Caco-2 (cell line): ENCODE measurements at regions not wholly inside any gene's neighbourhood (a gene's known extent, or its start where the extent isn't known, plus 50 kb on each side); places are given as distances from the start of the nearest gene placed in this dataset.
A peak's percentile ranks its signal among the peaks of the same experiment; 100 is the strongest.

Source experiments
- BruUV-seq: library from RNA; stranded (reverse); fragments of 400-500 nt; replicated peaks from 2 replicates; lab custom pipeline; 2021; lab: Mats Ljungman, UMichigan
- CTCF ChIA-PET: fragments of 300-600 bp; sonication (Branson Sonifier 250); formaldehyde crosslinking; loops from one replicate; lab custom pipeline; 2022; ENCODE audit warnings: antibody characterized with exemption; lab: Charles Lee
- POLR2A ChIA-PET: fragments of 300-600 bp; sonication (Branson Sonifier 250); formaldehyde crosslinking; loops from one replicate; lab custom pipeline; 2022; ENCODE audit warnings: antibody characterized with exemption; lab: Charles Lee
- DNase-seq, 2 experiments: peaks; one replicate each; pipeline versions ENCODE4 v3.0.0 to v3.0.0-alpha.2; 2020 to 2022
- H3K27me3 ChIP-seq: replicated peaks from 2 replicates; pipeline ENCODE4 v1.6.0; 2011; ENCODE audit warnings: low read length; ENCODE audit not compliant: control insufficient read depth, insufficient read depth
- H3K36me3 ChIP-seq: 2 replicates; pipeline ENCODE4 v1.5.1; 2011; ENCODE audit warnings: low read length; ENCODE audit not compliant: control insufficient read depth, insufficient read depth
- H3K4me1 ChIP-seq: fragments of 250-450 bp; sonication (Bioruptor Pico); 2 replicates; pipeline ENCODE4 v1.5.1; 2020; ENCODE audit warnings: mild to moderate bottlenecking
- H3K4me3 ChIP-seq: 2 replicates; pipeline ENCODE4 v1.5.1; 2011; ENCODE audit warnings: low read depth, mild to moderate bottlenecking, control low read depth, low read length
- H3K9me3 ChIP-seq: fragments of 250-450 bp; sonication (Bioruptor Pico); 2 replicates; pipeline ENCODE4 v1.5.1; 2020; ENCODE audit warnings: mild to moderate bottlenecking, moderate library complexity
- H3K27ac Mint-ChIP-seq: one replicate; pipeline ENCODE4 v1.8.0; 2022; ENCODE audit warnings: mixed read lengths; ENCODE audit not compliant: unreplicated experiment
- H3K27me3 Mint-ChIP-seq: one replicate; pipeline ENCODE4 v1.8.0; 2022; ENCODE audit warnings: mixed read lengths; ENCODE audit not compliant: insufficient read depth, unreplicated experiment
- H3K36me3 Mint-ChIP-seq: one replicate; pipeline ENCODE4 v1.8.0; 2022; ENCODE audit warnings: mild to moderate bottlenecking, mixed read lengths; ENCODE audit not compliant: insufficient read depth, unreplicated experiment
- H3K4me1 Mint-ChIP-seq: one replicate; pipeline ENCODE4 v1.8.0; 2022; ENCODE audit warnings: low read depth, mixed read lengths; ENCODE audit not compliant: unreplicated experiment
- H3K4me3 Mint-ChIP-seq: one replicate; pipeline ENCODE4 v1.8.0; 2022; ENCODE audit warnings: mild to moderate bottlenecking, moderate library complexity, mixed read lengths; ENCODE audit not compliant: unreplicated experiment
- H3K9me3 Mint-ChIP-seq: one replicate; pipeline ENCODE4 v1.8.0; 2022; ENCODE audit warnings: mixed read lengths; ENCODE audit not compliant: unreplicated experiment
- intact Hi-C: fragments of 100-400 bp; cut with micrococcal nuclease; formaldehyde crosslinking; loops from one replicate; pipeline ENCODE4 v1.10.0; 2022; ENCODE audit not compliant: unreplicated experiment
- TF ChIP-seq, protein P1 (sequence below), 2 experiments: fragments of 200-600 bp in 1 of 2; IDR thresholded peaks; 1 replicate in 1 of 2; 2 replicates in 1 of 2; pipeline versions ENCODE4 v1.5.1 to v1.8.0; 2011 to 2022; ENCODE audit warnings: antibody characterized with exemption in 1 of 2, control low read depth in 1 of 2, inconsistent platforms in 1 of 2, low read depth in 1 of 2, low read length in 1 of 2, mild to moderate bottlenecking in 1 of 2, moderate library complexity in 1 of 2; ENCODE audit not compliant: insufficient read depth in 1 of 2, severe bottlenecking in 1 of 2, unreplicated experiment in 1 of 2

DNA sequence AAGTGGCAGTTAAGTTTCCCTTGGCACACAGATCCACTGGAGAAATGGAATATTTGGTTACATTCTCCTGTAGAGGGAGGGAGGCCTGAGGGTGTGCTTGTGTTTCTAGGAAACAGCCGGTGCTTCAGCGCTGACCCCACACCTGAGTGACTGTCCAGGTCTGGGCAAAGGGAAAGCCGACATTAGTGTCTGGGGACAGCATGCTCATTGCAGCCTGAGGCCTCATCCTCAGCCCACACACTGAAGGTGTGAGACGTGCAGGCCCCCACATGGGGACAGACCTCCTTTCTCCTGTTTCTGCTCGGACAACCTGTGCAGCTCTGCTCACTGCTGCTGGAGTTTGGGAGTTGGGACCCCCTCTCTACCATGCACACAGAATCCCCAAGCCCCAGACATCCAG is 178.3 kb downstream of the ACKR3 start:
- intact Hi-C loops: no loop called here
- H3K27me3 ChIP-seq: no peaks in the 10 kb centered on the region
- peak overlapping the region; percentile 25 for H3K27ac Mint-ChIP-seq
- TF ChIP-seq, protein P1, sequence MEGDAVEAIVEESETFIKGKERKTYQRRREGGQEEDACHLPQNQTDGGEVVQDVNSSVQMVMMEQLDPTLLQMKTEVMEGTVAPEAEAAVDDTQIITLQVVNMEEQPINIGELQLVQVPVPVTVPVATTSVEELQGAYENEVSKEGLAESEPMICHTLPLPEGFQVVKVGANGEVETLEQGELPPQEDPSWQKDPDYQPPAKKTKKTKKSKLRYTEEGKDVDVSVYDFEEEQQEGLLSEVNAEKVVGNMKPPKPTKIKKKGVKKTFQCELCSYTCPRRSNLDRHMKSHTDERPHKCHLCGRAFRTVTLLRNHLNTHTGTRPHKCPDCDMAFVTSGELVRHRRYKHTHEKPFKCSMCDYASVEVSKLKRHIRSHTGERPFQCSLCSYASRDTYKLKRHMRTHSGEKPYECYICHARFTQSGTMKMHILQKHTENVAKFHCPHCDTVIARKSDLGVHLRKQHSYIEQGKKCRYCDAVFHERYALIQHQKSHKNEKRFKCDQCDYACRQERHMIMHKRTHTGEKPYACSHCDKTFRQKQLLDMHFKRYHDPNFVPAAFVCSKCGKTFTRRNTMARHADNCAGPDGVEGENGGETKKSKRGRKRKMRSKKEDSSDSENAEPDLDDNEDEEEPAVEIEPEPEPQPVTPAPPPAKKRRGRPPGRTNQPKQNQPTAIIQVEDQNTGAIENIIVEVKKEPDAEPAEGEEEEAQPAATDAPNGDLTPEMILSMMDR (IDR thresholded peaks at IDR 0.05; ENCODE audit: insufficient read depth in 1 of 2, low read depth in 1 of 2, low read length in 1 of 2, severe bottlenecking in 1 of 2, unreplicated experiment in 1 of 2): no peak
- H3K4me1 ChIP-seq: peaks cover 23% of the 10 kb centered on the region
- H3K4me3 Mint-ChIP-seq: no peak overlapping the region
- peaks cover 19% of the 10 kb centered on the region for H3K4me1 Mint-ChIP-seq
- H3K9me3 Mint-ChIP-seq: no peaks in the 10 kb centered on the region
- ChIA-PET POLR2A (no interaction called here), CTCF (no interaction called here)
- no peaks in the 10 kb centered on the region for H3K36me3 Mint-ChIP-seq
- H3K36me3 ChIP-seq: no peaks in the 10 kb centered on the region
- no peaks in the 10 kb centered on the region for H3K9me3 ChIP-seq
- no peak overlapping the region for H3K4me3 ChIP-seq
- no TSS peak for BruUV-seq
- DNase-seq: no peak
- no peaks in the 10 kb centered on the region for H3K27me3 Mint-ChIP-seq

DNA sequence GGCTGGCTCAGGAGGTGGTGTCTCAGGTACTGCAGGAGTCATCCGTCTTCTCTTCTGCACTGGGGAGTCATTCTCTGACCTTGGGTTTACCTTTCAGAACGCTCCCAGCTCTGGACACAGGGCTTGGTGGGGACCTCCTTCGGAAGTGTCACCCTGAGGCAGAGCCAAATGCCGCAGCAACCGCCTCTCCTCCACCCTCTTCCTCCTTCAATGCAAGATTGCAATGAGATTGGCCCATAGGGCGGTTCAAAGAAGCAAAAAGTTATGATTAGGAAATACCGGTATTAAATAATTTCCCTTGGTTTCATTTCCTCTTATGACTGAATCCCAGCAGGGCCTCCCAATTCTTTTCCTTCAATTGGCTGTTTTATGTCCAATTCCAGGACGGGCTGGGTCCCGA is 178.8 kb downstream of the ACKR3 start:
- no peaks in the 10 kb centered on the region for H3K36me3 ChIP-seq
- no TSS peak for BruUV-seq
- H3K4me1 ChIP-seq: peaks cover 23% of the 10 kb centered on the region
- peak overlapping the region; percentile 25 for H3K27ac Mint-ChIP-seq
- H3K9me3 ChIP-seq: no peaks in the 10 kb centered on the region
- TF ChIP-seq, protein P1 (IDR thresholded peaks at IDR 0.05; ENCODE audit: insufficient read depth in 1 of 2, low read depth in 1 of 2, low read length in 1 of 2, severe bottlenecking in 1 of 2, unreplicated experiment in 1 of 2): no peak
- DNase-seq: no peak
- no peaks in the 10 kb centered on the region for H3K27me3 ChIP-seq
- H3K9me3 Mint-ChIP-seq: no peaks in the 10 kb centered on the region
- H3K4me3 ChIP-seq: no peak overlapping the region
- H3K4me1 Mint-ChIP-seq: peaks cover 19% of the 10 kb centered on the region
- no peaks in the 10 kb centered on the region for H3K27me3 Mint-ChIP-seq
- CTCF ChIA-PET: no interaction called here
- no peaks in the 10 kb centered on the region for H3K36me3 Mint-ChIP-seq
- intact Hi-C loops: no loop called here
- POLR2A ChIA-PET: no interaction called here
- no peak overlapping the region for H3K4me3 Mint-ChIP-seq

DNA sequence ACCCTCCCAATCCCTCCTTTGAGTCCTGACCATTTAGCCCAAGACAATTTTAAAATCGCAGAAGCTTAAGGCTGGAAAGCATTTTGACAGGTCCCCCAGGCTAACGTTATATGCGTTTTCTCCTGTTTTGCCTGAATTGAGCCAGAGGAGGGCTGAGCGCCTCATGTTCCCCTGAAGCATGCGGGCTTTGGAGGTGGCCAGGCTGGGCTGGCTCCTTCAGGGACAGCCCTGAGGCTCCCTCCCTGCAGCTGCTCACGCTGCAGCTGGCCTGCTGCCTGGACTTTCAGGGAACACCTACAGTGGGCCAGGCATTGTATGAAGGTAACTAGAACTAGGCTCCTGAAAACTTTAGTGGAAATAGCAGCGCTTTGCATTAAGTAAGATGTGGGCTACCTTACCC is 179.2 kb downstream of the ACKR3 start:
- H3K9me3 ChIP-seq: no peaks in the 10 kb centered on the region
- no peak overlapping the region for H3K27ac Mint-ChIP-seq
- no peaks in the 10 kb centered on the region for H3K9me3 Mint-ChIP-seq
- H3K4me3 ChIP-seq: no peak overlapping the region
- DNase-seq: no peak
- no peak overlapping the region for H3K4me3 Mint-ChIP-seq
- ChIA-PET CTCF (no interaction called here), POLR2A (no interaction called here)
- H3K4me1 Mint-ChIP-seq: peaks cover 19% of the 10 kb centered on the region
- no peaks in the 10 kb centered on the region for H3K36me3 ChIP-seq
- H3K4me1 ChIP-seq: peaks cover 23% of the 10 kb centered on the region
- H3K27me3 ChIP-seq: no peaks in the 10 kb centered on the region
- intact Hi-C loops: no loop called here
- no TSS peak for BruUV-seq
- H3K36me3 Mint-ChIP-seq: no peaks in the 10 kb centered on the region
- H3K27me3 Mint-ChIP-seq: no peaks in the 10 kb centered on the region
- TF ChIP-seq, protein P1 (IDR thresholded peaks at IDR 0.05; ENCODE audit: insufficient read depth in 1 of 2, low read depth in 1 of 2, low read length in 1 of 2, severe bottlenecking in 1 of 2, unreplicated experiment in 1 of 2): no peak
